NCI-H345 treated with DMSO at 0.1 percent for 48 hours (cell line): ENCODE measurements at regions not wholly inside any gene's neighbourhood (a gene's known extent, or its start where the extent isn't known, plus 50 kb on each side); places are given as distances from the start of the nearest gene placed in this dataset.
"Not testable (repeated sequence)": the region's sequence is repeated elsewhere in the genome, so short reads cannot be mapped to it uniquely, and the experiment has no call there.

Source experiments
- DNase-seq: peaks from one replicate; lab custom pipeline; 2025; ENCODE audit not compliant: unreplicated experiment; lab: John Stamatoyannopoulos, UW

GRCh38 chr3:69490971-69491370 lies 105.1 kb upstream of the FRMD4B start:
- no peak for DNase-seq

DNA sequence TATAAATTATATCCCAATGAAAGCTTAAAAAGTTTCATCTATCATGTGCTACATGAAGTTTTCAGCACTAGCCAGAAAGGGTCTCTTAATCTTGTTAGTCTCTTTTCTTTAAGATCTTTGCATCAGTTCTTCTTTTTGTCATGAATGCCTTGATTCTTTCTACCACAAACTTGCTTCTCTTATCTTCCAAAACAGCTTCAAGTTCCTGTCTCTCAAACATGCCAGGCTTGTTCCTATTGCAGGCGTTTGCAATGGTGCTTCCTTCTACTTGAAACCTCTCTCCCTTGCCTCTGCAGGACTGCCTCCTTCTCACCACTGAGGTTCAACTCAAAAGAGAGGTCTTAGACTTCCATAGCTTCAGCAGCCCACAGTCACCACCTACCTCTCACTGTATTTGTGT lies 104.3 kb upstream of the FRMD4B start:
- no peak for DNase-seq

GRCh38 chr3:69488026-69488425 lies 102.1 kb upstream of the FRMD4B start:
- DNase-seq, result no peak

DNA sequence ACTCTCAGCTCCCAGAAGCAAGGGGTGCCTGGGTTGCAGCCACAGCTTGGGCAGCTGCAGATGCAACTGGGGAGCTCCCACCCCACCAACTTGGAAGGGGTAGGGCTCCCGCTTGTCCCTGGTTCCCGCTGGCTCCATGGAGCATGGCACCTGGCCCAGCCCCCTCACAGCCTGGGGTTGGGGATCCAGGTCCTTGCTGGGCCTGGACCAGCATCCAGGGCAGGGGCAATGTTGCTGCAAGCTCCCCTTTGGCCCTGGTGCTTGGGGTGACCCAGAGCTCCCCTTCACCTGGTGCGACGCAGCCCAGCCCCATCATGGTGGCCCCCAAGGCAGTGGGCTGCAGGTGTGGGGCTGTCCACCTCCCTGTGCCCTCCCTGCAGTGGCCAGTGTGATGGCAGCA lies 99.6 kb upstream of the FRMD4B start:
- DNase-seq, result no peak

DNA sequence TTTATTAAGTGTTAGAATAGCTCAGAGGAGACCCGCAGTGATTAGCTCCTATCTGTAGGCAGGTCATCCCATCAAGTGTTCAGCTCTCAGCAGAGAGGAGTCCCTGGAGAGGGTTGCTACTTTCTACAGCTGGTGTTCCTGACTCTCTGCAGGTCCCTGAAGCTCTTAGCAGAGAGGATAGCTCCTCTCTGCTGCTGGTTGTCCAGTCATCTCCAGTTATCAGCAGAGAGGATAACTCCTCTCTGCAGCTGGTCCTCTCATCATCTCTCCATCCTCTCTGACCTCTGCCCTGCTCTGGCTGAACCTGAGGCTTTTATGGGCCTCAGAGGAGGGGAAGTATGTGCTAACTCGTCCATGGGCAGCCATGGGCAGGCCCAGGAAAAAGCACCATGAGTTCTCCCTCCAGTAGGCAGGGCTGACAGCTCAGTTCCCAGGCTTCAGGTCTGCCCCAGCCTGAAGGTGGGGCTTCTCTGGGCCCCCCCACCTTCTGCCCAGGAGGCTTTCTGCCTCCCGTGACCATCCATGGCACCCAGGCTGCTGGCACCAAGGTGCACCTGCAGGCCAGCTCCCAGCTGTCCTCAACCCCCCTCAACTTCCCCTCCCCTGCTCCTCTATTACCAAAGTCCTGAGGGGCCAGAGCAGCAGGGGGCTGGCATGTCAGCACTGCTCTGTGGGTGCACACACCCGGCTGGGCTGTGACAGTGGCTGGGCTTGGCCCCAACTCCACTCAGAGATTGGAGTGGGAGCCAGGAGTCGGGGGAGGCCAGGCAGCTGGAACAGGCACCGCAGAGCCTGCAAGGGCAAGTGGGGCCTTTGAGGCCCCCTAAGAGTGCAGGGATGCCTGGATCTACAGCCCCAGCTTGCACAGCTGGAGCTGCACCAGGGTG lies 98.9 kb upstream of the FRMD4B start:
- DNase-seq, result no peak

DNA sequence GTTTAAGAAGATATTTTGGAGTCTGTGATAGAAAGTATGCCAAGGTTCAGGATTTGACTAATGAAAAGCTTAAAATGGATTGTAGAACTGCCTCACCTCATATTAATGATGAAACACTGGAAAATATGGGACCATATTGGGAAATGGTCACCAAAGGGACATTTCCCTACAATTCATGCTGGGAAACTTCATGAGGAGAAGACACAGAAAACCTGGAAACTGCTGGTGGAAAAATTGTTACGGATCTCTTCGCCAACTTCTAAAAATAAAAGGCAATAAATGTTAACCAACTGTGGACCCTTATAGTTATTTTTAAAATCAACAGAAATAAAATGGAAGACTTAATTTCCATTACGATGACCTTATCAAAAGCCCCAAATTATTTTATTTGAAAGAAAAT lies 97.6 kb upstream of the FRMD4B start:
- no peak for DNase-seq

GRCh38 chr3:69480986-69481385 lies 95.1 kb upstream of the FRMD4B start:
- DNase-seq, result not testable (repeated sequence)

DNA sequence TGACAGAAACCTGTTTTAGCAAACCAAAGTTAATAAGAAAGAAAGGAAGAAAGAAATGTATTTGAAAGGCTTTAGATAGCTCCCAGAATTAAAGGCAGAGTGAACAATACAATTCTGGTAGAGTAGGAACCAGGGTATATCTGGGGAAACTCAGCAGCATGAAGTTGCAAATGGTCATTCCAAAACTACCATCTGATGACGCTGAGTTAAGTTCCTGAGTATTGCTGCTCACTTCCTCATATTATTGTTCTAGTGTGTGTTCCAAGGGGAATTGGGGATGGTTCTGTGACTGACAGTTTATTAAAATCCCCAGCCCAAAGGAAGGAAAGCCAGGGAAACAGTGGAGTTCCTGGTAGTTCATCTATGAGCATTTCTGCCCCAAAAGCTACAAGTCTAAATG lies 88.3 kb upstream of the FRMD4B start:
- no peak for DNase-seq

- DNase-seq, result no peak
Measured at GRCh38 chr3:69472093-69472492, 86.2 kb upstream of the FRMD4B start.

DNA sequence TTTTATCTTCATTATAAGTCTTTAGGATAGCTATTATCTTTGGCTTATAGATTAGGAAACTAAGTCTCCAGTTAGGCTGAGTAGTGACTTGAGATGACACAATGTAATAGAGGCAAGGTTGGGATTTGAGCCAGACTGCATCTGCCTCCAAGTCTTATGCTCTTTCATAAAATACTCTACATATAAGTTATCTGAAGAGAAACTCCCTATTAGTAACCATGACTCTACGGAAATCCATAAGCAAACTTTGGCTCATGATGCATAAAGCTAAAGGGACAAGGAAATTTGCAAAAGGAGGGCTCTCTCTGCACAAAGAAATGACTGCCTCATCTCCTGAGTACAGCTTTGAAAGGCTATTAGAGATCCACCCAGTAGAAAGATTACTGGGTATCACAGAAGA lies 77.6 kb upstream of the FRMD4B start:
- no peak for DNase-seq

DNA sequence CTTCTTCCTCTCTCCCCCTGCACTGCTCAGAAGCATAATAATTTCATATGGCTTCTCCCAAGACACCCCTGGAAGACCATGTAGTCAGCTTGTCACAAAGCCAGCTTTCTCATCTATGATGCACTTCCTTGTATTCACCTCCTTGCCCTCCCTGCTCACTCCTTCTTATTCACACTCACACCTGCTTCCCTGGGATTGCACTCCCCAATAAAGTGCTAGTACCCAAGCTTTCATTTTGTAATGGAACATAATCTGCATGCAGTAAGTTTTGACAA lies 76.9 kb upstream of the FRMD4B start:
- DNase-seq, result no peak

GRCh38 chr3:69462022-69462825 lies 76.3 kb upstream of the FRMD4B start:
- DNase-seq, result no peak

DNA sequence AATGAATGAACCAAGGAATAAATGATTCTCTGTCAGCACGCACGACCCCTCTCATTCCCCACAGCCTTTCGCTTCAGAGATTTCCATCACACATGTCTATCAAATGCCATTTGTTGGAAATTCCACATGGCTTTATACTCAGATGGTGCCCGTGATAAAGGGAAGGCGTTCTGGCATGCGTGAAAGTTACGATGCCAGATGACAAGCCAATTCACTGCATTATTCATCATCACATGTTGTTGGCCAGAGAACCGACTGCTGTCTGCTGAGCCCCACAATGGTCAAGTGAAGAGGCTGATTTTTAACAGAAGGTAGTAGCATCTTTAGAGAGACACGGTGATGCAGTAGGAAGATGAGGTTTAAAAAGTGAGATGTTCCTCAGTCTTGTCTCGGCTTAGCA lies 74.1 kb upstream of the FRMD4B start:
- DNase-seq, result no peak

DNA sequence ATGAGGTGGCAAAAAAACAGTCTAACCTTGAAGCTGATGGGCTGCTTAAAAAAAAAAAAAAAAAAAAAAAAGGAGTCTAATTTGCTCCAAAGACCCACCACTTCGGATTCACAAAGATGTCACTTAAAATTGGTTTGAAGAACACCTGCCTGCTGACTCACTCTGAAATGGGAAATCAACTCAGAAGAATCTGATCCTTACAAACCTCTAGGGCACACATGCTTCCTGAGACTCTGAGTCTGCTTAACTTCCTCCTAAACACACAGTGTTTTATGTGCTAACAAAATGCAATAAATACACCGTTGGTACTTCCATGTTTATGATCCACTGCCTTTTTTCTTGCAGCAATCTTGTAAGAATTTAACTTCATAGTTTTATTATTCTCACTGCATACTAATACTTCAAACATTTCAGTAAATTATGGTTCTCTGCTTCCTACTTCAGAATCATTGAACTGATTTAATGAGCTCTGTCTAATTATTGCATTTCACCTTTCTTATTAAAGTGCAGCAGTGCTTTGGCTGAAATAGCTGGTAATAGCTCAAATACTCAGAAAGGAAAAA lies 73.0 kb upstream of the FRMD4B start:
- DNase-seq, result no peak

GRCh38 chr3:69456631-69457030 lies 70.7 kb upstream of the FRMD4B start:
- no peak for DNase-seq

- no peak for DNase-seq
Measured at GRCh38 chr3:69454204-69454787, 68.4 kb upstream of the FRMD4B start.

DNA sequence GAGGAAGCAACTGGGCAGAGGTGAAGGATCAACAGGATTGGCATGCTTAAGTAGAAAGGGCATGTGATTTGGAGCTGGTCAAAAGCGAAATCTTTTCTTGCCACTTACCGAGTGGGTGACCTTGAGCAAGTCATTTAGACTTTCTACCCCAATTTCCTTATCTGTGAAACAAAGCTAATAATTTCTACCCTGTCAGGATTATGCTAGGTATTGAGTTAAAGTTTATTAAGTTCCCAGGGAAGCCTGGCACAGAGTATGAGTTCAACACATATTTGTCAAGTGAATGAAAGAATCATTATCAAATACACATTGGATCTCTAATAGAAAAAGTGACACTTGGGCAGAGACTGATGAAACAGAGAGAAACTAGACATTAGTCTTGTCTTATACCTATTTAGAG lies 66.4 kb upstream of the FRMD4B start:
- DNase-seq, result no peak

GRCh38 chr3:69451594-69451993 lies 65.7 kb upstream of the FRMD4B start:
- no peak for DNase-seq

DNA sequence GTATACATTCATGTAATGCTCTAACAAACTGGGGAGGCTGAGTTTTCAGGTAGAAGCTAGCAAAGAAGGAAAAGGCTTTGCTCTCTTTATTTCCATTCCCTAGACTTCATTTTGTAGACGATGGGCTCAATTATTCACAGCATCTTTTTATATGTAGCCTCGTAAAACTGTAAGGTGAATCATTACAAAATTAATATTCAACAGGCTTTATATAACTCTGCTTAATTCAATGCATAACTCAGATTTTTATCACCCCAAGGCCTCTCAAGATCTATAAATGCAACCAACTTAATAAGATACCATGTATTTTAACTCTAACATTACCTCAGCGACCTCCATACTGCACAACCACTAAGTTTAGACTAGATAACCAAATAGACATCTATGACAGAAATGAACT lies 63.0 kb upstream of the FRMD4B start:
- no peak for DNase-seq

- no peak for DNase-seq
Measured at GRCh38 chr3:69446402-69447072, 60.6 kb upstream of the FRMD4B start.

DNA sequence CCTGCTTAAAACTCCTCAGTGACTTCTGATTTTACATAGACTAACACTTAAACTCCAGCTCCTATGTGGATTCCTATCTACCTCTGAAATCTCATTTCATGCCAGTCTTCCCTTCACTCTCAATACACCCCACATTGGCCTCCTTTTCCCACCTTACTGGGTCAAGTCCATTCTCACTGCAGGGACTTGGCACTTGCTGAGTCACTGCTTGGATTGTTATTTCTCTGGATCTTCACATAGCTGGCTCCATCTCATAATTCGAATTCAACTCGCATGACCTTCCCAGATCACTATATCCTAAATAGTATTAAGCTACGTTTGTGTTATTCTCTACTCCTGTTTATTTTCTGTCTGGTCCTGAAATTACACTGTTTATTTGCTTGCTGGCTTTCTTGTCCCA lies 59.6 kb upstream of the FRMD4B start:
- no peak for DNase-seq
